SU-DHL-6 (cell line): ENCODE measurements at regions not wholly inside any gene's neighbourhood (a gene's known extent, or its start where the extent isn't known, plus 50 kb on each side); places are given as distances from the start of the nearest gene placed in this dataset.

Experiments
- H2AFZ ChIP-seq: fragments of 200-600 bp; sonication (generic); 2 replicates; pipeline ENCODE4 v1.6.1; 2014; ENCODE audit warnings: low read depth, mild to moderate bottlenecking, moderate library complexity, mixed read lengths, antibody characterized with exemption, low read length; ENCODE audit not compliant: severe bottlenecking
- H3F3A ChIP-seq: fragments of 200-600 bp; shearing (Covaris generic); 2 replicates; pipeline ENCODE4 v1.6.0; 2016; ENCODE audit warnings: antibody characterized with exemption, mild to moderate bottlenecking; ENCODE audit not compliant: insufficient read depth
- H3K27ac ChIP-seq: fragments of 200-600 bp; sonication (generic); 2 replicates; pipeline ENCODE4 v1.5.1; 2016; ENCODE audit warnings: low read depth, mild to moderate bottlenecking, low read length, moderate library complexity, mixed read lengths
- H3K27me3 ChIP-seq: fragments of 200-600 bp; sonication (generic), shearing (Covaris generic); 2 replicates; pipeline ENCODE4 v1.6.0; 2014; ENCODE audit warnings: mild to moderate bottlenecking, low read length
- H3K36me3 ChIP-seq: fragments of 200-600 bp; sonication (generic); 2 replicates; pipeline ENCODE4 v1.6.1; 2014; ENCODE audit warnings: mild to moderate bottlenecking, low read length, mixed read lengths
- H3K4me2 ChIP-seq: fragments of 300-600, 200-600 bp; shearing (Covaris generic), sonication (generic); 2 replicates; pipeline ENCODE4 v1.6.0; 2014; ENCODE audit warnings: low read length, low read depth, mild to moderate bottlenecking; ENCODE audit not compliant: poor library complexity, severe bottlenecking
- H3K4me3 ChIP-seq: fragments of 200-600 bp; sonication (generic); 2 replicates; pipeline ENCODE4 v1.5.1; 2014; ENCODE audit warnings: antibody characterized with exemption, low read length, mild to moderate bottlenecking, mixed read lengths; ENCODE audit not compliant: insufficient read depth, poor library complexity, severe bottlenecking
- H3K79me2 ChIP-seq: fragments of 200-600 bp; sonication (generic); 2 replicates; pipeline ENCODE4 v1.6.1; 2014; ENCODE audit warnings: mild to moderate bottlenecking, low read length, moderate library complexity; ENCODE audit not compliant: insufficient read depth
- H3K9ac ChIP-seq: fragments of 200-600 bp; sonication (generic); 2 replicates; pipeline ENCODE4 v1.7.0; 2014; ENCODE audit warnings: mild to moderate bottlenecking, low read length
- H3K9me2 ChIP-seq: fragments of 200-600 bp; sonication (generic); replicated peaks from 2 replicates; pipeline ENCODE4 v1.6.1; 2014; ENCODE audit warnings: low read length; ENCODE audit not compliant: insufficient read depth
- H3K9me3 ChIP-seq: fragments of 200-600 bp; sonication (generic); 2 replicates; pipeline ENCODE4 v1.6.1; 2014; ENCODE audit warnings: low read length, mixed read lengths; ENCODE audit not compliant: insufficient read depth
- H4K20me1 ChIP-seq: fragments of 200-600 bp; sonication (generic); 2 replicates; pipeline ENCODE4 v1.6.1; 2014; ENCODE audit warnings: low read depth, mild to moderate bottlenecking, antibody characterized with exemption, low read length, moderate library complexity, mixed read lengths
- CTCF ChIP-seq: fragments of 200-600 bp; sonication (generic); IDR thresholded peaks from one replicate; pipeline ENCODE4 v1.5.1; 2017; ENCODE audit warnings: antibody characterized with exemption, mild to moderate bottlenecking, low read length, moderate library complexity; ENCODE audit not compliant: insufficient read depth, poor library complexity, severe bottlenecking
- EZH2phosphoT487 ChIP-seq: fragments of 200-600 bp; sonication (generic), shearing (Covaris generic); conservative IDR thresholded peaks from 2 replicates; pipeline ENCODE4 v1.6.1; 2018; ENCODE audit warnings: mild to moderate bottlenecking, antibody characterized with exemption, low read length, moderate library complexity, mixed read lengths

GRCh38 chr1:118578276-118578675 is 393.2 kb upstream of the SPAG17 start:
- H3F3A ChIP-seq: no peaks in the 10 kb centered on the region
- no peak overlapping the region for H2AFZ ChIP-seq
- no peak overlapping the region for H3K4me2 ChIP-seq
- H3K9ac ChIP-seq: no peak overlapping the region
- no peaks in the 10 kb centered on the region for H4K20me1 ChIP-seq
- TF ChIP-seq EZH2phosphoT487 (no peak), CTCF (no peak)
- no peaks in the 10 kb centered on the region for H3K79me2 ChIP-seq
- H3K4me3 ChIP-seq: no peak overlapping the region
- H3K27me3 ChIP-seq: no peaks in the 10 kb centered on the region
- H3K36me3 ChIP-seq: no peaks in the 10 kb centered on the region
- no peaks in the 10 kb centered on the region for H3K9me3 ChIP-seq
- H3K27ac ChIP-seq: no peak overlapping the region
- H3K9me2 ChIP-seq: no peaks in the 10 kb centered on the region

GRCh38 chr1:118575060-118575459 is 390.0 kb upstream of the SPAG17 start:
- no peak for TF ChIP-seq EZH2phosphoT487
- TF ChIP-seq CTCF: no peak
- Histone ChIP-seq H3K27ac (no peak overlapping the region), H3K9me3 (no peaks in the 10 kb centered on the region), H2AFZ (no peak overlapping the region), H3K9me2 (no peaks in the 10 kb centered on the region), H3K27me3 (no peaks in the 10 kb centered on the region), H3F3A (no peaks in the 10 kb centered on the region), H3K9ac (no peak overlapping the region), H3K36me3 (no peaks in the 10 kb centered on the region), H3K4me2 (no peak overlapping the region), H3K79me2 (no peaks in the 10 kb centered on the region), H3K4me3 (no peak overlapping the region), H4K20me1 (no peaks in the 10 kb centered on the region)

- TF ChIP-seq CTCF (no peak), EZH2phosphoT487 (no peak)
- H3K4me3 ChIP-seq: no peak overlapping the region
- H3K79me2 ChIP-seq: no peaks in the 10 kb centered on the region
- H4K20me1 ChIP-seq: no peaks in the 10 kb centered on the region
- H3K9ac ChIP-seq: no peak overlapping the region
- no peaks in the 10 kb centered on the region for H3K9me3 ChIP-seq
- H3K27me3 ChIP-seq: no peaks in the 10 kb centered on the region
- no peak overlapping the region for H3K4me2 ChIP-seq
- no peaks in the 10 kb centered on the region for H3K36me3 ChIP-seq
- H2AFZ ChIP-seq: no peak overlapping the region
- no peak overlapping the region for H3K27ac ChIP-seq
- no peaks in the 10 kb centered on the region for H3F3A ChIP-seq
- no peaks in the 10 kb centered on the region for H3K9me2 ChIP-seq
Observed at GRCh38 chr1:118564961-118565703, 380.1 kb upstream of the SPAG17 start.
